Activated CD8-positive, alpha-beta memory T cell treated with anti-CD3 and anti-CD28 coated beads for 24 hours (primary cell): ENCODE measurements at regions not wholly inside any gene's neighbourhood (a gene's known extent, or its start where the extent isn't known, plus 50 kb on each side); places are given as distances from the start of the nearest gene placed in this dataset.

ENCODE experiments used
- DNase-seq: peaks from one replicate; pipeline ENCODE4 v3.0.0-alpha.2; 2020

GRCh38 chr15:68525815-68526214 lies 53.0 kb upstream of the CORO2B start:
- DNase-seq = no peak

DNA sequence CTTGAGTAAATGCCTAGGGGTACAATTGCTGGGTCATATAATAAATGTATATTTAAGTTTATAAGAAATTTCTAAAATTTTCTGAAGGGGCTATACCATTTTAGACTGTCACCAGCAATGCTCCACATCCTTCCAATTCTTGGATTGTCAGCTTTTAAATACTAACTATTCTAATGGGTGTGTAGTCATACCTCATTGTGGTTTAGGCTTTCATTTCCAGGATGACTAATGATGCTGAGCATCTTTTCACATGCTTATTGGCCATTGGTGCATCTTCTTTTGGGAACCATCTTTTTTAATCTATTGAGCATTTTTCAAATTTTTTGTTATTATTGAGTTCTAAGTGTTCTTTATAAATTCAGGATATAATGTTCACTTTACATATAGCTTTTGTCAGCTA lies 52.5 kb upstream of the CORO2B start:
- DNase-seq = no peak

- no peak for DNase-seq
Observed at GRCh38 chr15:68526784-68527183, 52.0 kb upstream of the CORO2B start.

- DNase-seq = no peak
Observed at GRCh38 chr15:68528626-68529290, 50.0 kb upstream of the CORO2B start.
